Mesodermal cell (in vitro differentiated cells): ENCODE measurements at regions not wholly inside any gene's neighbourhood (a gene's known extent, or its start where the extent isn't known, plus 50 kb on each side); places are given as distances from the start of the nearest gene placed in this dataset.
"Not testable (repeated sequence)": the region's sequence is repeated elsewhere in the genome, so short reads cannot be mapped to it uniquely, and the experiment has no call there.

Source experiments
- H3K27ac ChIP-seq: 2 replicates; pipeline ENCODE4 v1.7.0; 2013; ENCODE audit warnings: mild to moderate bottlenecking, low read depth, low read length, moderate library complexity; ENCODE audit not compliant: severe bottlenecking
- H3K36me3 ChIP-seq: 2 replicates; pipeline ENCODE4 v1.7.1; 2013; ENCODE audit warnings: mild to moderate bottlenecking, low read length, moderate library complexity; ENCODE audit not compliant: control insufficient read depth, insufficient read depth
- H3K4me1 ChIP-seq: one replicate; pipeline ENCODE4 v1.7.1; 2013; ENCODE audit warnings: mild to moderate bottlenecking, low read length; ENCODE audit not compliant: insufficient read depth, control insufficient read depth, poor library complexity, severe bottlenecking
- H3K4me3 ChIP-seq: 2 replicates; pipeline ENCODE4 v1.7.0; 2013; ENCODE audit warnings: low read length, control low read depth, mild to moderate bottlenecking; ENCODE audit not compliant: insufficient read depth, poor library complexity, severe bottlenecking; ENCODE audit errors: extremely low read depth
- H3K9me3 ChIP-seq: 2 replicates; pipeline ENCODE4 v1.7.1; 2013; ENCODE audit warnings: mild to moderate bottlenecking, low read length, moderate library complexity; ENCODE audit not compliant: control insufficient read depth
- WGBS, 2 experiments: methylation state at CpG; one replicate each; pipeline ENCODE4 v1.1.5; 2013; ENCODE audit warnings: missing lambda C conversion rate in 2 of 2; ENCODE audit not compliant: insufficient coverage in 2 of 2; 5-methylcytosine and 5-hydroxymethylcytosine counted together

- Histone ChIP-seq H3K4me1 (peaks cover 8% of the 10 kb centered on the region), H3K9me3 (no peaks in the 10 kb centered on the region), H3K27ac (no peak overlapping the region), H3K4me3 (no peak overlapping the region), H3K36me3 (no peaks in the 10 kb centered on the region)
- WGBS, 2 experiments: 84 to 91% methylated on average over 4 to 5 of the region's 8 CpGs
Measured at GRCh38 chr2:31813016-31813415, 197.8 kb downstream of the MEMO1 start.

GRCh38 chr2:31812051-31812798 is 198.6 kb downstream of the MEMO1 start:
- Histone ChIP-seq H3K27ac (peak overlapping the region; percentile 36), H3K4me3 (no peak overlapping the region), H3K9me3 (no peaks in the 10 kb centered on the region), H3K36me3 (no peaks in the 10 kb centered on the region), H3K4me1 (peaks cover 8% of the 10 kb centered on the region)
- WGBS, 2 experiments: no CpG with 5 or more reads among the region's 2 CpGs

- H3K9me3 ChIP-seq: no peaks in the 10 kb centered on the region
- 94% methylated on average over 3 of the region's 3 CpGs; no CpG with 5 or more reads in 1 of the 2 experiments for WGBS, 2 experiments
- no peak overlapping the region for H3K4me3 ChIP-seq
- no peaks in the 10 kb centered on the region for H3K36me3 ChIP-seq
- H3K27ac ChIP-seq: no peak overlapping the region
- H3K4me1 ChIP-seq: peaks cover 8% of the 10 kb centered on the region
Measured at GRCh38 chr2:31811482-31811881, 199.3 kb downstream of the MEMO1 start.

- Histone ChIP-seq H3K4me3 (no peak overlapping the region), H3K27ac (no peak overlapping the region)
- WGBS, 2 experiments: 57 to 84% methylated on average over 1 to 2 of the region's 5 CpGs
Measured at GRCh38 chr2:31810200-31810917, 200.4 kb downstream of the MEMO1 start.

GRCh38 chr2:31805688-31806087 is 205.1 kb downstream of the MEMO1 start:
- H3K4me1 ChIP-seq: peaks cover 4% of the 10 kb centered on the region
- WGBS, 2 experiments: 81 to 83% methylated on average over 14 to 16 of the region's 16 CpGs
- H3K36me3 ChIP-seq: no peaks in the 10 kb centered on the region
- no peak overlapping the region for H3K27ac ChIP-seq
- no peak overlapping the region for H3K4me3 ChIP-seq
- no peaks in the 10 kb centered on the region for H3K9me3 ChIP-seq

More at GRCh38 chr2:31810200-31810917, 200.4 kb downstream of the MEMO1 start:
- Histone ChIP-seq H3K9me3 (no peaks in the 10 kb centered on the region), H3K4me1 (peaks cover 8% of the 10 kb centered on the region), H3K36me3 (no peaks in the 10 kb centered on the region)

GRCh38 chr2:31803481-31804153 is 207.2 kb downstream of the MEMO1 start:
- 93 to 95% methylated on average over 37 to 39 of the region's 44 CpGs for WGBS, 2 experiments
- not testable (repeated sequence) for H3K36me3 ChIP-seq, H3K4me3 ChIP-seq, H3K4me1 ChIP-seq, H3K27ac ChIP-seq, H3K9me3 ChIP-seq

- no peak overlapping the region for H3K4me3 ChIP-seq
- peaks cover 4% of the 10 kb centered on the region for H3K4me1 ChIP-seq
- no peaks in the 10 kb centered on the region for H3K36me3 ChIP-seq
- no peaks in the 10 kb centered on the region for H3K9me3 ChIP-seq
- H3K27ac ChIP-seq: no peak overlapping the region
- WGBS, 2 experiments: 88 to 100% methylated on average over 1 to 5 of the region's 7 CpGs
Measured at GRCh38 chr2:31802711-31803110, 208.1 kb downstream of the MEMO1 start.

- not testable (repeated sequence) for H3K36me3 ChIP-seq, H3K4me3 ChIP-seq, H3K4me1 ChIP-seq, H3K9me3 ChIP-seq, H3K27ac ChIP-seq
- 100% methylated on average over 1 to 2 of the region's 4 CpGs for WGBS, 2 experiments
Measured at GRCh38 chr2:31799282-31799681, 211.5 kb downstream of the MEMO1 start.

GRCh38 chr2:31788273-31788672 is 207.5 kb upstream of the SRD5A2 start:
- Histone ChIP-seq H3K27ac (no peak overlapping the region), H3K9me3 (peaks cover 3% of the 10 kb centered on the region)
- 60 to 100% methylated on average over 1 to 2 of the region's 4 CpGs for WGBS, 2 experiments

GRCh38 chr2:31785876-31786275 is 205.1 kb upstream of the SRD5A2 start:
- H3K9me3 ChIP-seq: peaks cover 3% of the 10 kb centered on the region
- no peaks in the 10 kb centered on the region for H3K36me3 ChIP-seq
- H3K4me3 ChIP-seq: no peak overlapping the region
- 50 to 56% methylated on average over 1 of the region's 2 CpGs for WGBS, 2 experiments
- H3K27ac ChIP-seq: no peak overlapping the region
- H3K4me1 ChIP-seq: no peaks in the 10 kb centered on the region

More at GRCh38 chr2:31788273-31788672, 207.5 kb upstream of the SRD5A2 start:
- H3K4me1 ChIP-seq: no peaks in the 10 kb centered on the region
- H3K4me3 ChIP-seq: no peak overlapping the region
- no peaks in the 10 kb centered on the region for H3K36me3 ChIP-seq
